BLaER1 treated with 17β-estradiol and CSF1 and Interleukin-3, amounts not matched to agents 10 nM and 100 nM (cell line): ENCODE measurements at regions not wholly inside any gene's neighbourhood (a gene's known extent, or its start where the extent isn't known, plus 50 kb on each side); places are given as distances from the start of the nearest gene placed in this dataset.
"Not testable (repeated sequence)": the region's sequence is repeated elsewhere in the genome, so short reads cannot be mapped to it uniquely, and the experiment has no call there.

ENCODE experiments used
- H3K27ac ChIP-seq, 11 experiments: shearing (Covaris generic); formaldehyde crosslinking; 2 replicates each; pipeline ENCODE4 v1.8.1; 2022
- H3K27me3 ChIP-seq, 11 experiments: shearing (Covaris generic); formaldehyde crosslinking; 2 replicates each; pipeline ENCODE4 v1.8.1; 2022
- H3K36me3 ChIP-seq, 11 experiments: shearing (Covaris generic); formaldehyde crosslinking; 2 replicates each; pipeline ENCODE4 v1.8.1; 2022
- H3K4me1 ChIP-seq, 10 experiments: shearing (Covaris generic); formaldehyde crosslinking; 2 replicates each; pipeline ENCODE4 v1.8.1; 2022
- H3K4me2 ChIP-seq, 11 experiments: shearing (Covaris generic); formaldehyde crosslinking; 2 replicates each; pipeline ENCODE4 v1.8.1; 2022
- H3K4me3 ChIP-seq, 10 experiments: shearing (Covaris generic); formaldehyde crosslinking; 2 replicates each; pipeline ENCODE4 v1.8.1; 2022
- H3K9ac ChIP-seq, 11 experiments: shearing (Covaris generic); formaldehyde crosslinking; 2 replicates each; pipeline ENCODE4 v1.8.1; 2022
- H3K9me3 ChIP-seq, 11 experiments: shearing (Covaris generic); formaldehyde crosslinking; replicated peaks in 1 of 11; 2 replicates each; pipeline ENCODE4 v1.8.1; 2022
- H4K20me1 ChIP-seq, 11 experiments: shearing (Covaris generic); formaldehyde crosslinking; 2 replicates each; pipeline ENCODE4 v1.8.1; 2022
- Cebpa-rat ChIP-seq, 11 experiments: shearing (Covaris generic); IDR thresholded peaks; 2 replicates each; pipeline ENCODE4 v1.8.1; 2022

- no peaks in the 10 kb centered on the region for H3K4me1 ChIP-seq
Observed at GRCh38 chr1:194903524-194903923, 1704.7 kb downstream of the KCNT2 start.

GRCh38 chr1:194889310-194889709 is 1702.9 kb upstream of the B3GALT2 start:
- no peaks in the 10 kb centered on the region for H3K27me3 ChIP-seq

More at GRCh38 chr1:194903524-194903923, 1704.7 kb downstream of the KCNT2 start:
- Histone ChIP-seq H3K4me3 (no peak overlapping the region), H4K20me1 (no peaks in the 10 kb centered on the region), H3K4me2 (no peak overlapping the region), H3K36me3 (no peaks in the 10 kb centered on the region), H3K27me3 (no peaks in the 10 kb centered on the region), H3K9me3 (no peaks in the 10 kb centered on the region), H3K9ac (no peak overlapping the region), H3K27ac (no peak overlapping the region)
- no peak for TF ChIP-seq Cebpa-rat (IDR thresholded peaks at IDR 0.05)

GRCh38 chr1:194870860-194871259 is 1684.4 kb upstream of the B3GALT2 start:
- Histone ChIP-seq H3K27ac (no peak overlapping the region), H3K27me3 (no peaks in the 10 kb centered on the region), H3K4me1 (peaks cover 0 to 21% (median 0%) of the 10 kb centered on the region in 10 experiments; a peak in 8 of 20 replicates), H4K20me1 (no peaks in the 10 kb centered on the region), H3K9me3 (no peaks in the 10 kb centered on the region), H3K36me3 (no peaks in the 10 kb centered on the region), H3K4me3 (no peak overlapping the region), H3K4me2 (peak overlapping the region in 2 of 11 experiments; percentile 10 to 18; a peak in 2 of 22 replicates), H3K9ac (no peak overlapping the region)
- TF ChIP-seq Cebpa-rat (IDR thresholded peaks at IDR 0.05) = no peak

More at GRCh38 chr1:194889310-194889709, 1702.9 kb upstream of the B3GALT2 start:
- Histone ChIP-seq H4K20me1 (no peaks in the 10 kb centered on the region; a peak in 1 of 22 replicates), H3K4me2 (no peak overlapping the region), H3K9ac (no peak overlapping the region), H3K27ac (no peak overlapping the region), H3K4me3 (no peak overlapping the region), H3K36me3 (no peaks in the 10 kb centered on the region), H3K4me1 (peaks cover 0 to 8% (median 1%) of the 10 kb centered on the region in 10 experiments; a peak in 6 of 20 replicates), H3K9me3 (peaks cover 0 to 14% (median 8%) of the 10 kb centered on the region in 11 experiments; a peak in 9 of 22 replicates)
- no peak for TF ChIP-seq Cebpa-rat (IDR thresholded peaks at IDR 0.05)

GRCh38 chr1:194866153-194866552 is 1679.7 kb upstream of the B3GALT2 start:
- TF ChIP-seq Cebpa-rat (IDR thresholded peaks at IDR 0.05) = no peak
- H3K27me3 ChIP-seq = no peaks in the 10 kb centered on the region
- H3K4me2 ChIP-seq = no peak overlapping the region
- H4K20me1 ChIP-seq = no peaks in the 10 kb centered on the region
- H3K4me3 ChIP-seq = no peak overlapping the region
- H3K9me3 ChIP-seq = peaks cover 0 to 4% (median 0%) of the 10 kb centered on the region in 11 experiments; a peak in 4 of 22 replicates
- H3K27ac ChIP-seq = no peak overlapping the region
- H3K36me3 ChIP-seq = no peaks in the 10 kb centered on the region
- peaks cover 0 to 6% (median 0%) of the 10 kb centered on the region in 10 experiments; a peak in 6 of 20 replicates for H3K4me1 ChIP-seq
- no peak overlapping the region for H3K9ac ChIP-seq

- Histone ChIP-seq H3K36me3 (no peaks in the 10 kb centered on the region), H3K4me3 (no peak overlapping the region), H3K27me3 (no peaks in the 10 kb centered on the region), H3K4me1 (no peaks in the 10 kb centered on the region), H3K9me3 (peaks cover 0 to 4% (median 0%) of the 10 kb centered on the region in 11 experiments; a peak in 4 of 22 replicates), H4K20me1 (no peaks in the 10 kb centered on the region), H3K9ac (no peak overlapping the region), H3K27ac (no peak overlapping the region), H3K4me2 (no peak overlapping the region)
- TF ChIP-seq Cebpa-rat (IDR thresholded peaks at IDR 0.05) = no peak
Observed at GRCh38 chr1:194865383-194865782, 1679.0 kb upstream of the B3GALT2 start.

GRCh38 chr1:194862129-194862528 is 1675.7 kb upstream of the B3GALT2 start:
- H4K20me1 ChIP-seq = no peaks in the 10 kb centered on the region
- no peak overlapping the region for H3K27ac ChIP-seq
- TF ChIP-seq Cebpa-rat (IDR thresholded peaks at IDR 0.05) = no peak
- no peak overlapping the region for H3K4me3 ChIP-seq
- peaks cover 0 to 21% (median 8%) of the 10 kb centered on the region in 11 experiments; a peak in 14 of 22 replicates for H3K9me3 ChIP-seq
- no peaks in the 10 kb centered on the region for H3K36me3 ChIP-seq
- no peaks in the 10 kb centered on the region for H3K4me1 ChIP-seq
- no peaks in the 10 kb centered on the region for H3K27me3 ChIP-seq
- H3K4me2 ChIP-seq = no peak overlapping the region
- no peak overlapping the region for H3K9ac ChIP-seq

DNA sequence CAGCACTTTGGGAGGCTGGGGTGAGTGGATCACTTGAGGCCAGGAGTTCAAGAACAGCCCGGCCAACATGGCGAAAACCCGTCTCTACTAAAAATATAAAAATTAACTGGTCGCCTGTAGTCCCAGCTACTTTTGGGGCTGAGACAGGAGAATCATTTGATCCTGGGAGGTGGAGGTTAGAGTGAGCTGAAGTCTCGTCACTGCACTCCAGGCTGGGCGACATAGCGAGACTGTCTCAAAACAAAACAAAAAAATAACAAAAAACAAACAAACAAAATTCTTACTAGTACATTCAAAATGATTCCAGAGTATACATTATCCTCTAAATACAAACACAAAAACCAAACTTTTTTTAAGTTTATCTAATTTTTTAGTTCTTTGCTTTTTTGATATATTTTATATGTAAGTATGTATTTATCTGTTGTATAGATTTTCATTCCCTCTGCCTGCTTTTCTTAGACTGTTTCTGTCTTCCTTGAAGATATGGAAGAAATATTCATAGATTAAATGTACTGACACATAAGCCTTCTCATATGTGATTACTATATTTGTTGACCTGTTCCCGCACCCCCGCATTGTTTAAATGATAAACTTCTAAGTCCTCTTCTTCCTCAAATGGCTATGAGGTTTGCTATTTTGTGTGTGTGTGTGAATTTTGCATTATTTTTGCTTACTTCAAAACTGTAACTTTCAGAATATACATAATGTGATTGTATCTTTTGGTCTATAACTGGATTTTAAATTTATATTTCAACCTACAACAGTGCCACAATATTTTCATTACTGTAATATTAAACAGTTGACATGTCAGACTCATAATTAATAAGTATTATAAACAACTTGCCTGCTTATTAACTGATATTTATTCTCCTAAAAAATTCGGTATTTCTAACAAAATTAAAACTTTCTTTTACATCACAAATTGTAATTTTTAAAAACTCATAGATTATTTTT is 1674.1 kb upstream of the B3GALT2 start:
- H3K9ac ChIP-seq = no peak overlapping the region

DNA sequence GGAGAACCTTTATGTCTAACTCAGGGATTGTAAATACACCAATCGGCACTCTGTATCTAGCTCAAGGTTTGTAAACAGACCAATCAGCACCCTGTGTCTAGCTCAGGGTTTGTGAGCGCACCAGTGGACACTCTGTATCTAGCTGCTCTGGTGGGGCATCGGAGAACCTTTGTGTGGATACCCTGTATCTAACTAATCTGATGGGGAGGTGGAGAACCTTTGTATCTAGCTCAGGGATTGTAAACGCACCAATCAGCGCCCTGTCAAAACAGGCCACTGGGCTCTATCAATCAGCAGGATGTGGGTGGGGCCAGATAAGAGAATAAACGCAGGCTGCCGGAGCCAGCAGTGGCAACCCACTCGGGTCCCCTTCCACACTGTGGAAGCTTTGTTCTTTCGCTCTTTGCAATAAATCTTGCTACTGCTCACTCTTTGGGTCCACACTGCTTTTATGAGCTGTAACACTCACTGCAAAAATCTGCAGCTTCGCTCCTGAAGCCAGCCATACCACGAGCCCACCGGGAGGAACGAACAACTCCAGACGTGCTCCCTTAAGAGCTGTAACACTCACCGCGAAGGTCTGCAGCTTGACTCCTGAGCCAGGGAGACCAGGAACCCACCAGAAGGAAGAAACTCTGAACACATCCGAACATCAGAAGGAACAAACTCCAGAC is 1673.2 kb upstream of the B3GALT2 start:
- peaks cover 0 to 21% (median 8%) of the 10 kb centered on the region in 11 experiments; a peak in 14 of 22 replicates for H3K9me3 ChIP-seq
- H3K36me3 ChIP-seq, H3K4me1 ChIP-seq, H3K4me2 ChIP-seq, H3K4me3 ChIP-seq, H3K27me3 ChIP-seq, H4K20me1 ChIP-seq, H3K9ac ChIP-seq, H3K27ac ChIP-seq: not testable (repeated sequence)

More for the DNA sequence above, 1674.1 kb upstream of the B3GALT2 start:
- H3K9me3 ChIP-seq = peaks cover 0 to 21% (median 8%) of the 10 kb centered on the region in 11 experiments; a peak in 14 of 22 replicates
- no peaks in the 10 kb centered on the region for H3K4me1 ChIP-seq
- no peak overlapping the region for H3K4me3 ChIP-seq
- no peaks in the 10 kb centered on the region for H3K36me3 ChIP-seq
- H3K27me3 ChIP-seq = no peaks in the 10 kb centered on the region
- no peak for TF ChIP-seq Cebpa-rat (IDR thresholded peaks at IDR 0.05)
- no peaks in the 10 kb centered on the region for H4K20me1 ChIP-seq
- no peak overlapping the region for H3K4me2 ChIP-seq
- H3K27ac ChIP-seq = no peak overlapping the region

GRCh38 chr1:194858811-194859480 is 1672.5 kb upstream of the B3GALT2 start:
- H3K9ac ChIP-seq, H3K36me3 ChIP-seq, H3K27ac ChIP-seq, H3K27me3 ChIP-seq, H4K20me1 ChIP-seq, H3K4me2 ChIP-seq, H3K4me1 ChIP-seq, H3K4me3 ChIP-seq: not testable (repeated sequence)
- peaks cover 0 to 21% (median 8%) of the 10 kb centered on the region in 11 experiments; a peak in 14 of 22 replicates for H3K9me3 ChIP-seq
